ENCODE measurements at regions not wholly inside any gene's neighbourhood (a gene's known extent, or its start where the extent isn't known, plus 50 kb on each side); places are given as distances from the start of the nearest gene placed in this dataset.

- Histone ChIP-seq H3K18ac (ENCODE audit: low read length) (no peak overlapping the region), H3K23ac (ENCODE audit: low read length) (no peak overlapping the region), H2BK5ac (ENCODE audit: low read depth, low read length, poor library complexity) (no peak overlapping the region), H2AK5ac (ENCODE audit: low read length) (no peak overlapping the region), H2AFZ (ENCODE audit: insufficient read depth, low read length, poor library complexity) (no peak overlapping the region), H3K14ac (ENCODE audit: low read length) (no peak overlapping the region), H3K4me3 (ENCODE audit: low read depth, low read length) (no peak overlapping the region), H3K27me3 (ENCODE audit: insufficient read depth, low read length) (no peaks in the 10 kb centered on the region), H3K4ac (ENCODE audit: low read depth, low read length) (no peak overlapping the region), H2BK120ac (ENCODE audit: insufficient read depth, low read length, poor library complexity) (no peak overlapping the region), H2BK12ac (ENCODE audit: low read length) (no peak overlapping the region), H4K12ac (ENCODE audit: low read depth, low read length) (no peak overlapping the region), H3K4me2 (ENCODE audit: low read length) (no peak overlapping the region), H3K9me3 (ENCODE audit: insufficient read depth, low read depth, low read length) (no peaks in the 10 kb centered on the region), H4K8ac (ENCODE audit: low read depth, low read length) (no peak overlapping the region), H3K9ac (ENCODE audit: low read length) (no peak overlapping the region), H3K79me2 (ENCODE audit: control insufficient read depth, insufficient read depth, low read length, poor library complexity) (no peaks in the 10 kb centered on the region), H3K79me1 (ENCODE audit: low read length) (no peaks in the 10 kb centered on the region), H4K91ac (ENCODE audit: low read depth, low read length) (no peak overlapping the region), H3K4me1 (ENCODE audit: control insufficient read depth in 1 of 2, insufficient read depth in 2 of 2, low read length in 2 of 2) (peaks cover 0 to 4% of the 10 kb centered on the region in 2 experiments), H3K36me3 (ENCODE audit: control insufficient read depth in 1 of 2, insufficient read depth in 2 of 2, low read length in 2 of 2) (no peaks in the 10 kb centered on the region), H3K27ac (ENCODE audit: low read depth, low read length) (no peak overlapping the region)
- DNase-seq, result no peak
These were observed 274.9 kb upstream of the SOX5 start for GRCh38 chr12:24224401-24224800.

GRCh38 chr12:24223926-24224325 is 274.5 kb upstream of the SOX5 start:
- H2BK12ac ChIP-seq (ENCODE audit: low read length), result no peak overlapping the region
- H3K4ac ChIP-seq (ENCODE audit: low read depth, low read length), result no peak overlapping the region
- H3K4me2 ChIP-seq (ENCODE audit: low read length), result no peak overlapping the region
- no peaks in the 10 kb centered on the region for H3K79me2 ChIP-seq (ENCODE audit: control insufficient read depth, insufficient read depth, low read length, poor library complexity)
- no peaks in the 10 kb centered on the region for H3K79me1 ChIP-seq (ENCODE audit: low read length)
- no peak overlapping the region for H3K14ac ChIP-seq (ENCODE audit: low read length)
- no peak overlapping the region for H2AFZ ChIP-seq (ENCODE audit: insufficient read depth, low read length, poor library complexity)
- H3K27ac ChIP-seq (ENCODE audit: low read depth, low read length), result no peak overlapping the region
- no peak overlapping the region for H4K12ac ChIP-seq (ENCODE audit: low read depth, low read length)
- H3K4me1 ChIP-seq (ENCODE audit: control insufficient read depth in 1 of 2, insufficient read depth in 2 of 2, low read length in 2 of 2), result peaks cover 0 to 2% of the 10 kb centered on the region in 2 experiments
- no peak for DNase-seq
- H2BK5ac ChIP-seq (ENCODE audit: low read depth, low read length, poor library complexity), result no peak overlapping the region
- no peak overlapping the region for H3K4me3 ChIP-seq (ENCODE audit: low read depth, low read length)
- H3K36me3 ChIP-seq (ENCODE audit: control insufficient read depth in 1 of 2, insufficient read depth in 2 of 2, low read length in 2 of 2), result no peaks in the 10 kb centered on the region
- H3K27me3 ChIP-seq (ENCODE audit: insufficient read depth, low read length), result no peaks in the 10 kb centered on the region
- H3K23ac ChIP-seq (ENCODE audit: low read length), result no peak overlapping the region
- H3K9me3 ChIP-seq (ENCODE audit: insufficient read depth, low read depth, low read length), result no peaks in the 10 kb centered on the region
- H3K9ac ChIP-seq (ENCODE audit: low read length), result no peak overlapping the region
- H3K18ac ChIP-seq (ENCODE audit: low read length), result no peak overlapping the region
- H2AK5ac ChIP-seq (ENCODE audit: low read length), result no peak overlapping the region
- no peak overlapping the region for H4K91ac ChIP-seq (ENCODE audit: low read depth, low read length)
- WGBS (ENCODE audit: extremely low coverage, insufficient coverage, insufficient read length), result no CpG with 5 or more reads among the region's 9 CpGs
- H2BK120ac ChIP-seq (ENCODE audit: insufficient read depth, low read length, poor library complexity), result no peak overlapping the region
- H4K8ac ChIP-seq (ENCODE audit: low read depth, low read length), result no peak overlapping the region

GRCh38 chr12:24222968-24223367 is 273.5 kb upstream of the SOX5 start:
- no peak overlapping the region for H3K4me3 ChIP-seq (ENCODE audit: low read depth, low read length)
- H3K4me2 ChIP-seq (ENCODE audit: low read length), result no peak overlapping the region
- H3K4ac ChIP-seq (ENCODE audit: low read depth, low read length), result no peak overlapping the region
- H2AK5ac ChIP-seq (ENCODE audit: low read length), result no peak overlapping the region
- peak in 1 of 2 donors; percentile 24 for DNase-seq
- H3K27me3 ChIP-seq (ENCODE audit: insufficient read depth, low read length), result no peaks in the 10 kb centered on the region
- H2AFZ ChIP-seq (ENCODE audit: insufficient read depth, low read length, poor library complexity), result no peak overlapping the region
- H3K14ac ChIP-seq (ENCODE audit: low read length), result no peak overlapping the region
- H3K9ac ChIP-seq (ENCODE audit: low read length), result no peak overlapping the region
- no peak overlapping the region for H2BK120ac ChIP-seq (ENCODE audit: insufficient read depth, low read length, poor library complexity)
- H4K91ac ChIP-seq (ENCODE audit: low read depth, low read length), result no peak overlapping the region
- no peaks in the 10 kb centered on the region for H3K36me3 ChIP-seq (ENCODE audit: control insufficient read depth in 1 of 2, insufficient read depth in 2 of 2, low read length in 2 of 2)
- WGBS (ENCODE audit: extremely low coverage, insufficient coverage, insufficient read length), result no CpG with 5 or more reads among the region's 1 CpG
- no peaks in the 10 kb centered on the region for H3K79me1 ChIP-seq (ENCODE audit: low read length)
- no peak overlapping the region for H3K23ac ChIP-seq (ENCODE audit: low read length)
- H3K9me3 ChIP-seq (ENCODE audit: insufficient read depth, low read depth, low read length), result no peaks in the 10 kb centered on the region
- H3K18ac ChIP-seq (ENCODE audit: low read length), result no peak overlapping the region
- no peak overlapping the region for H2BK5ac ChIP-seq (ENCODE audit: low read depth, low read length, poor library complexity)
- no peak overlapping the region for H3K27ac ChIP-seq (ENCODE audit: low read depth, low read length)
- no peak overlapping the region for H4K8ac ChIP-seq (ENCODE audit: low read depth, low read length)
- no peak overlapping the region for H2BK12ac ChIP-seq (ENCODE audit: low read length)
- no peaks in the 10 kb centered on the region for H3K79me2 ChIP-seq (ENCODE audit: control insufficient read depth, insufficient read depth, low read length, poor library complexity)
- no peak overlapping the region for H4K12ac ChIP-seq (ENCODE audit: low read depth, low read length)
- H3K4me1 ChIP-seq (ENCODE audit: control insufficient read depth in 1 of 2, insufficient read depth in 2 of 2, low read length in 2 of 2), result peaks cover 0 to 2% of the 10 kb centered on the region in 2 experiments

- H4K8ac ChIP-seq (ENCODE audit: low read depth, low read length), result no peak overlapping the region
- no peak overlapping the region for H3K23ac ChIP-seq (ENCODE audit: low read length)
- H3K14ac ChIP-seq (ENCODE audit: low read length), result no peak overlapping the region
- no peak overlapping the region for H4K12ac ChIP-seq (ENCODE audit: low read depth, low read length)
- no peak overlapping the region for H3K9ac ChIP-seq (ENCODE audit: low read length)
- no peaks in the 10 kb centered on the region for H3K79me1 ChIP-seq (ENCODE audit: low read length)
- no peak overlapping the region for H4K91ac ChIP-seq (ENCODE audit: low read depth, low read length)
- no peak overlapping the region for H3K27ac ChIP-seq (ENCODE audit: low read depth, low read length)
- H3K4me1 ChIP-seq (ENCODE audit: control insufficient read depth in 1 of 2, insufficient read depth in 2 of 2, low read length in 2 of 2), result no peaks in the 10 kb centered on the region
- no peak for DNase-seq
- no peak overlapping the region for H2BK5ac ChIP-seq (ENCODE audit: low read depth, low read length, poor library complexity)
- H2AFZ ChIP-seq (ENCODE audit: insufficient read depth, low read length, poor library complexity), result no peak overlapping the region
- no peak overlapping the region for H3K4ac ChIP-seq (ENCODE audit: low read depth, low read length)
- no peak overlapping the region for H2BK12ac ChIP-seq (ENCODE audit: low read length)
- H2BK120ac ChIP-seq (ENCODE audit: insufficient read depth, low read length, poor library complexity), result no peak overlapping the region
- H3K79me2 ChIP-seq (ENCODE audit: control insufficient read depth, insufficient read depth, low read length, poor library complexity), result no peaks in the 10 kb centered on the region
- no CpG with 5 or more reads among the region's 2 CpGs for WGBS (ENCODE audit: extremely low coverage, insufficient coverage, insufficient read length)
- no peak overlapping the region for H3K4me2 ChIP-seq (ENCODE audit: low read length)
- no peaks in the 10 kb centered on the region for H3K36me3 ChIP-seq (ENCODE audit: control insufficient read depth in 1 of 2, insufficient read depth in 2 of 2, low read length in 2 of 2)
- no peaks in the 10 kb centered on the region for H3K27me3 ChIP-seq (ENCODE audit: insufficient read depth, low read length)
- no peaks in the 10 kb centered on the region for H3K9me3 ChIP-seq (ENCODE audit: insufficient read depth, low read depth, low read length)
- no peak overlapping the region for H3K18ac ChIP-seq (ENCODE audit: low read length)
- H2AK5ac ChIP-seq (ENCODE audit: low read length), result no peak overlapping the region
- H3K4me3 ChIP-seq (ENCODE audit: low read depth, low read length), result no peak overlapping the region
These were observed 263.0 kb upstream of the SOX5 start for GRCh38 chr12:24212496-24212895.

All from trophoblast cell (in vitro differentiated cells and primary cell).